ENCODE measurements at regions not wholly inside any gene's neighbourhood (a gene's known extent, or its start where the extent isn't known, plus 50 kb on each side); places are given as distances from the start of the nearest gene placed in this dataset.

GRCh38 chr14:83290447-83290846 is 1756.8 kb upstream of the SEL1L start:
- Histone ChIP-seq H3K79me2 (ENCODE audit: control insufficient read depth, insufficient read depth, low read length) (no peaks in the 10 kb centered on the region), H3K27me3 (ENCODE audit: control insufficient read depth in 2 of 2, insufficient read depth in 2 of 2, low read length in 2 of 2) (no peaks in the 10 kb centered on the region), H3K36me3 (ENCODE audit: control insufficient read depth in 2 of 2, extremely low read depth in 1 of 2, insufficient read depth in 2 of 2, low read length in 2 of 2) (no peaks in the 10 kb centered on the region), H2AFZ (ENCODE audit: low read depth, low read length) (no peak overlapping the region), H3K9ac (replicated peaks; ENCODE audit: extremely low read depth, insufficient read depth, low read length) (no peak overlapping the region), H4K20me1 (replicated peaks; ENCODE audit: control insufficient read depth, extremely low read depth, insufficient read depth, low read length) (no peaks in the 10 kb centered on the region), H3K4me3 (replicated peaks in 1 of 3; ENCODE audit: insufficient read depth in 1 of 3, low read depth in 1 of 3, low read length in 3 of 3) (no peak overlapping the region), H3K4me2 (ENCODE audit: insufficient read depth, low read length) (no peak overlapping the region), H3K27ac (ENCODE audit: insufficient read depth, low read depth, low read length) (no peak overlapping the region), H3K9me1 (replicated peaks; ENCODE audit: control insufficient read depth, extremely low read depth, insufficient read depth, low read length) (peaks cover 3% of the 10 kb centered on the region), H3K9me3 (replicated peaks; ENCODE audit: control insufficient read depth, insufficient read depth, low read length) (no peaks in the 10 kb centered on the region), H3K4me1 (ENCODE audit: control insufficient read depth, extremely low read depth, insufficient read depth, low read length) (no peaks in the 10 kb centered on the region)
- DNase-seq (ENCODE audit: low read depth, low spot score) (no peak), FAIRE-seq (no peak)
- dilution Hi-C loops (cut with MboI; ENCODE audit: extremely low pct_ligation_motif_present, low sequenced_read_pairs): no loop called here
- POLR2A ChIA-PET: no interaction called here
- BruUV-seq (replicated peaks): no TSS peak
- CTCF ChIA-PET: interaction anchor here (1.6 kb wide), 1 partner anchor 10 kb away, joined by 5 read pairs; no protein-coding TSS in a partner anchor
- intact Hi-C loops (cut with micrococcal nuclease): no loop called here
- TF ChIP-seq EZH2 (IDR thresholded peaks at IDR 0.05; ENCODE audit: borderline replicate concordance, low read depth, low read length, severe bottlenecking) (no peak), GATA2 (IDR thresholded peaks at IDR 0.05; ENCODE audit: insufficient read depth, insufficient read length, low read depth, low read length) (no peak), POLR2AphosphoS5 (IDR thresholded peaks at IDR 0.05; ENCODE audit: insufficient read depth, low read depth, low read length) (no peak), CTCF (IDR thresholded peaks at IDR 0.05; ENCODE audit: extremely low read depth in 1 of 2, insufficient read depth in 1 of 2, low read depth in 1 of 2, low read length in 2 of 2) (no peak), JUN (IDR thresholded peaks at IDR 0.05; ENCODE audit: borderline replicate concordance, insufficient read depth, insufficient read length, low read depth) (no peak), POLR2A (IDR thresholded peaks at IDR 0.05; ENCODE audit: low read depth, low read length) (no peak)

GRCh38 chr14:83291714-83292113 is 1758.1 kb upstream of the SEL1L start:
- FAIRE-seq (no peak), DNase-seq (ENCODE audit: low read depth, low spot score) (no peak)
- BruUV-seq (replicated peaks): no TSS peak
- CTCF ChIA-PET: interaction anchor here (1.6 kb wide), 1 partner anchor 9 kb away, joined by 5 read pairs; no protein-coding TSS in a partner anchor
- Histone ChIP-seq H3K9ac (replicated peaks; ENCODE audit: extremely low read depth, insufficient read depth, low read length) (no peak overlapping the region), H3K27ac (ENCODE audit: insufficient read depth, low read depth, low read length) (no peak overlapping the region), H3K79me2 (ENCODE audit: control insufficient read depth, insufficient read depth, low read length) (no peaks in the 10 kb centered on the region), H3K4me2 (ENCODE audit: insufficient read depth, low read length) (no peak overlapping the region), H3K4me3 (replicated peaks in 1 of 3; ENCODE audit: insufficient read depth in 1 of 3, low read depth in 1 of 3, low read length in 3 of 3) (no peak overlapping the region), H3K9me1 (replicated peaks; ENCODE audit: control insufficient read depth, extremely low read depth, insufficient read depth, low read length) (peaks cover 3% of the 10 kb centered on the region), H3K27me3 (ENCODE audit: control insufficient read depth in 2 of 2, insufficient read depth in 2 of 2, low read length in 2 of 2) (no peaks in the 10 kb centered on the region), H2AFZ (ENCODE audit: low read depth, low read length) (no peak overlapping the region), H3K36me3 (ENCODE audit: control insufficient read depth in 2 of 2, extremely low read depth in 1 of 2, insufficient read depth in 2 of 2, low read length in 2 of 2) (no peaks in the 10 kb centered on the region), H4K20me1 (replicated peaks; ENCODE audit: control insufficient read depth, extremely low read depth, insufficient read depth, low read length) (no peaks in the 10 kb centered on the region), H3K4me1 (ENCODE audit: control insufficient read depth, extremely low read depth, insufficient read depth, low read length) (no peaks in the 10 kb centered on the region), H3K9me3 (replicated peaks; ENCODE audit: control insufficient read depth, insufficient read depth, low read length) (no peaks in the 10 kb centered on the region)
- dilution Hi-C loops (cut with MboI; ENCODE audit: extremely low pct_ligation_motif_present, low sequenced_read_pairs): no loop called here
- POLR2A ChIA-PET: no interaction called here
- no peak for TF ChIP-seq EZH2 (IDR thresholded peaks at IDR 0.05; ENCODE audit: borderline replicate concordance, low read depth, low read length, severe bottlenecking)
- TF ChIP-seq MAX (IDR thresholded peaks at IDR 0.05; ENCODE audit: insufficient read depth, insufficient read length): no peak
- TF ChIP-seq POLR2A (IDR thresholded peaks at IDR 0.05; ENCODE audit: low read depth, low read length): no peak
- TF ChIP-seq GATA2 (IDR thresholded peaks at IDR 0.05; ENCODE audit: insufficient read depth, insufficient read length, low read depth, low read length): no peak
- no peak for TF ChIP-seq POLR2AphosphoS5 (IDR thresholded peaks at IDR 0.05; ENCODE audit: insufficient read depth, low read depth, low read length)
- TF ChIP-seq CTCF (IDR thresholded peaks at IDR 0.05; ENCODE audit: extremely low read depth in 1 of 2, insufficient read depth in 1 of 2, low read depth in 1 of 2, low read length in 2 of 2): no peak
- no peak for TF ChIP-seq FOS (IDR thresholded peaks at IDR 0.05; ENCODE audit: borderline replicate concordance, insufficient read depth, low read length)
- no peak for TF ChIP-seq MYC (IDR thresholded peaks at IDR 0.05; ENCODE audit: low read depth, low read length)
- TF ChIP-seq JUN (IDR thresholded peaks at IDR 0.05; ENCODE audit: borderline replicate concordance, insufficient read depth, insufficient read length, low read depth): no peak
- intact Hi-C loops (cut with micrococcal nuclease): no loop called here
